SK-N-SH (cell line): ENCODE measurements at regions not wholly inside any gene's neighbourhood (a gene's known extent, or its start where the extent isn't known, plus 50 kb on each side); places are given as distances from the start of the nearest gene placed in this dataset.

Experiments used
- CTCF ChIP-seq: fragments of 200-600 bp; sonication (generic); IDR thresholded peaks from 2 replicates; pipeline ENCODE4 v1.6.1; 2017; ENCODE audit warnings: antibody characterized with exemption, mild to moderate bottlenecking, moderate library complexity
- ELF1 ChIP-seq: IDR thresholded peaks from 2 replicates; pipeline ENCODE4 v1.4.0; 2012
- EP300 ChIP-seq, 2 experiments: IDR thresholded peaks; 2 replicates each; pipeline versions ENCODE4 v1.4.0 to v1.6.1; 2012; ENCODE audit warnings: borderline replicate concordance in 1 of 2, low read depth in 1 of 2, low read length in 1 of 2
- JUND ChIP-seq: IDR thresholded peaks from 2 replicates; pipeline ENCODE4 v1.4.0; 2012
- MAX ChIP-seq: IDR thresholded peaks from 2 replicates; pipeline ENCODE4 v1.4.0; 2012; ENCODE audit warnings: low read depth
- MXI1 ChIP-seq: IDR thresholded peaks from 2 replicates; pipeline ENCODE4 v1.6.1; 2012; ENCODE audit warnings: mild to moderate bottlenecking, low read depth, low read length, improper control_type of control experiment
- NFIC ChIP-seq: IDR thresholded peaks from 2 replicates; pipeline ENCODE4 v1.4.0; 2012; ENCODE audit warnings: borderline replicate concordance
- RCOR1 ChIP-seq: fragments of 150-350 bp; IDR thresholded peaks from 2 replicates; pipeline ENCODE4 v1.6.1; 2017; ENCODE audit warnings: antibody characterized with exemption, low read length
- REST ChIP-seq: IDR thresholded peaks from 2 replicates; pipeline ENCODE4 v1.6.1; 2012; ENCODE audit warnings: mild to moderate bottlenecking, low read depth, low read length, moderate library complexity
- SIN3A ChIP-seq: IDR thresholded peaks from 2 replicates; pipeline ENCODE4 v1.6.1; 2012; ENCODE audit warnings: low read depth, mild to moderate bottlenecking, low read length, moderate library complexity, borderline replicate concordance
- SMC3 ChIP-seq: IDR thresholded peaks from 2 replicates; pipeline ENCODE4 v1.6.1; 2012; ENCODE audit warnings: low read depth, low read length, improper control_type of control experiment
- YY1 ChIP-seq: IDR thresholded peaks from 2 replicates; pipeline ENCODE4 v1.4.0; 2012; ENCODE audit warnings: low read depth, mild to moderate bottlenecking
- TF ChIP-seq, protein P1 (sequence below): IDR thresholded peaks from 2 replicates; pipeline ENCODE4; 2012
- TF ChIP-seq, protein P2 (sequence below): IDR thresholded peaks from 2 replicates; pipeline ENCODE4 v1.4.0; 2012; ENCODE audit warnings: low read depth, borderline replicate concordance

DNA sequence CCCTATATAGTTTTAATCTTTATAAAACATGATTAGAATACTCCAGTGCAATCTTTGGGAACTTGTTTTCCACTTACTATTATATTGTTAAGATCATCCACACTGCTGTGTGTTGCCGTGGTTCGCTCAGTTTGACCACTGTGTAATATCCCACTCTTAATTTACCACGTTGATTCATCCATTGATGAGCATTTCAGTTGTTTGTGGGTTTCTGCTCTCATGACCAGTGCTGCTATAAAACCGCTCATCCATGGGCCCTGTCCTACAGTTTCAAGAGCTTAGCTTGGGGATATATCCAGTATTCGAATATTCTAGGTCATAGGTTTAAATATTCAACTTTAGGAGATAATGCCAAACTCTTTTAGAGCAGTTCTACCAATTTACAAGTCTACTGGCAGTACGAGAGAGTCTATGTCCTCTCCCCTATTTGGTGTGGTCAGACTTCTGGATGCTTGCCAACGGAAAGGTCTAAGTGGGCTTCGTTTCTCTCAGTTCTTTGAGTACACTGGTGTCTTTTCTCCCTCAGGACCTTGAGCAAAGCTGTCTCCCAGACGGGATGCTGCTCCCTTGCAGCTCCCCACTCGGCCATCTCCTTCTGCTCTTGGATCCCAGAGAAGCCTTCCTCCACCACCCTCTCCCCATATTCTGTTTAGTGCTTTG, 94.9 kb upstream of the ALX4 start:
- no peak for TF ChIP-seq CTCF
- TF ChIP-seq RCOR1: no peak
- TF ChIP-seq SIN3A: no peak
- no peak for TF ChIP-seq SMC3
- TF ChIP-seq REST: no peak
- TF ChIP-seq, protein P1, sequence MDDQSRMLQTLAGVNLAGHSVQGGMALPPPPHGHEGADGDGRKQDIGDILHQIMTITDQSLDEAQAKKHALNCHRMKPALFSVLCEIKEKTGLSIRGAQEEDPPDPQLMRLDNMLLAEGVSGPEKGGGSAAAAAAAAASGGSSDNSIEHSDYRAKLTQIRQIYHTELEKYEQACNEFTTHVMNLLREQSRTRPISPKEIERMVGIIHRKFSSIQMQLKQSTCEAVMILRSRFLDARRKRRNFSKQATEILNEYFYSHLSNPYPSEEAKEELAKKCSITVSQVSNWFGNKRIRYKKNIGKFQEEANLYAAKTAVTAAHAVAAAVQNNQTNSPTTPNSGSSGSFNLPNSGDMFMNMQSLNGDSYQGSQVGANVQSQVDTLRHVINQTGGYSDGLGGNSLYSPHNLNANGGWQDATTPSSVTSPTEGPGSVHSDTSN: no peak
- TF ChIP-seq JUND: no peak
- TF ChIP-seq NFIC: no peak
- no peak for TF ChIP-seq MXI1
- TF ChIP-seq YY1: no peak
- TF ChIP-seq, protein P2, sequence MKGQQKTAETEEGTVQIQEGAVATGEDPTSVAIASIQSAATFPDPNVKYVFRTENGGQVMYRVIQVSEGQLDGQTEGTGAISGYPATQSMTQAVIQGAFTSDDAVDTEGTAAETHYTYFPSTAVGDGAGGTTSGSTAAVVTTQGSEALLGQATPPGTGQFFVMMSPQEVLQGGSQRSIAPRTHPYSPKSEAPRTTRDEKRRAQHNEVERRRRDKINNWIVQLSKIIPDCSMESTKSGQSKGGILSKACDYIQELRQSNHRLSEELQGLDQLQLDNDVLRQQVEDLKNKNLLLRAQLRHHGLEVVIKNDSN: no peak
- no peak for TF ChIP-seq ELF1
- no peak for TF ChIP-seq MAX
- TF ChIP-seq EP300 (IDR thresholded peaks at IDR 0.05; ENCODE audit: borderline replicate concordance in 1 of 2, low read depth in 1 of 2, low read length in 1 of 2): no peak
